ENCODE measurements at regions not wholly inside any gene's neighbourhood (a gene's known extent, or its start where the extent isn't known, plus 50 kb on each side); places are given as distances from the start of the nearest gene placed in this dataset.

- no peak for TF ChIP-seq ZC3H10 (CRISPR knock-in tag; IDR thresholded peaks at IDR 0.05)
- no peak for TF ChIP-seq POU6F1 (CRISPR knock-in tag; IDR thresholded peaks at IDR 0.05; ENCODE audit: borderline replicate concordance, low read depth)
- no peak for TF ChIP-seq PPARA (CRISPR knock-in tag; IDR thresholded peaks at IDR 0.05; ENCODE audit: borderline replicate concordance)
- TF ChIP-seq TCF4 (CRISPR knock-in tag; IDR thresholded peaks at IDR 0.05; ENCODE audit: borderline replicate concordance): no peak
- no peak for TF ChIP-seq RARB (CRISPR knock-in tag; IDR thresholded peaks at IDR 0.05)
- no peak for TF ChIP-seq OSR1 (CRISPR knock-in tag; IDR thresholded peaks at IDR 0.05)
- TF ChIP-seq, protein P1, sequence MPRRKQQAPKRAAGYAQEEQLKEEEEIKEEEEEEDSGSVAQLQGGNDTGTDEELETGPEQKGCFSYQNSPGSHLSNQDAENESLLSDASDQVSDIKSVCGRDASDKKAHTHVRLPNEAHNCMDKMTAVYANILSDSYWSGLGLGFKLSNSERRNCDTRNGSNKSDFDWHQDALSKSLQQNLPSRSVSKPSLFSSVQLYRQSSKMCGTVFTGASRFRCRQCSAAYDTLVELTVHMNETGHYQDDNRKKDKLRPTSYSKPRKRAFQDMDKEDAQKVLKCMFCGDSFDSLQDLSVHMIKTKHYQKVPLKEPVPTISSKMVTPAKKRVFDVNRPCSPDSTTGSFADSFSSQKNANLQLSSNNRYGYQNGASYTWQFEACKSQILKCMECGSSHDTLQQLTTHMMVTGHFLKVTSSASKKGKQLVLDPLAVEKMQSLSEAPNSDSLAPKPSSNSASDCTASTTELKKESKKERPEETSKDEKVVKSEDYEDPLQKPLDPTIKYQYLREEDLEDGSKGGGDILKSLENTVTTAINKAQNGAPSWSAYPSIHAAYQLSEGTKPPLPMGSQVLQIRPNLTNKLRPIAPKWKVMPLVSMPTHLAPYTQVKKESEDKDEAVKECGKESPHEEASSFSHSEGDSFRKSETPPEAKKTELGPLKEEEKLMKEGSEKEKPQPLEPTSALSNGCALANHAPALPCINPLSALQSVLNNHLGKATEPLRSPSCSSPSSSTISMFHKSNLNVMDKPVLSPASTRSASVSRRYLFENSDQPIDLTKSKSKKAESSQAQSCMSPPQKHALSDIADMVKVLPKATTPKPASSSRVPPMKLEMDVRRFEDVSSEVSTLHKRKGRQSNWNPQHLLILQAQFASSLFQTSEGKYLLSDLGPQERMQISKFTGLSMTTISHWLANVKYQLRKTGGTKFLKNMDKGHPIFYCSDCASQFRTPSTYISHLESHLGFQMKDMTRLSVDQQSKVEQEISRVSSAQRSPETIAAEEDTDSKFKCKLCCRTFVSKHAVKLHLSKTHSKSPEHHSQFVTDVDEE (CRISPR knock-in tag; IDR thresholded peaks at IDR 0.05): no peak
- no peak for TF ChIP-seq ZFP30 (CRISPR knock-in tag; IDR thresholded peaks at IDR 0.05)
- ATAC-seq: no peak
Observed at GRCh38 chr2:76009484-76009883, 298.8 kb upstream of the GCFC2 start.

DNA sequence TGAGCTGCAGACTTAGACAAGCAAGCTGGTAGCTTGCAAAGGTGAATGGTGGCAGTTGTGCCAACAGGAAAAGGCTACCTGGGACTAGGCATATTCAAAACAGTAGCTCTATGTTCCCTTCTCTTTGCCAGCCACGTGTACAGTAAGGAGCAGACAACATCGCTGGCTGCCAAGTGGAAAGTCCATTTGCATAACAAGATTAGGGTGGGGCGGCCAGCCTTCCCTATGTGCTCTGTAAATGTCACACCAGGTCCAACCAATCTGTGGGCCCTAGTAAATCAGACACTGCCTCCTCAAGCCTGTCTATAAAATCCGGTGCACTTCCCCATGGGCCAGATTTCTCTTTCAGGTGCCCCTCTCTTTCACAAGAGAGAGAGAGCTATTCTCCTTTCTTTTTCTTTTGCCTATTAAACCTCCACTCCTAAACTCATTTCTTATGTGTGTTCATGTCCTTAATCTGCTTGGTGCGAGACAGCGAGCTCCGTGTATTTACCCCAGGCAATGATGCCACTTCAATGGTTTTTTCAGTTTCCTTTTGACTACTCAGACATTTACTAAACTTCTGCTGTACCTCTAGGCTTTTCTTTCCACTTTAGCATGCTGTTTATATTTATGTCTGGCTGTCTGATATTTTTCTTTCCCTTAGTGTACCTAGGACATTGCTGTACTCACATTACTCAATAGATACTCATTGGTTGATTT, 297.4 kb upstream of the GCFC2 start:
- TF ChIP-seq TCF4 (CRISPR knock-in tag; IDR thresholded peaks at IDR 0.05; ENCODE audit: borderline replicate concordance) (no peak), ZFP30 (CRISPR knock-in tag; IDR thresholded peaks at IDR 0.05) (no peak), OSR1 (CRISPR knock-in tag; IDR thresholded peaks at IDR 0.05) (no peak), ZNF8 (CRISPR knock-in tag; IDR thresholded peaks at IDR 0.05) (no peak), PPARA (CRISPR knock-in tag; IDR thresholded peaks at IDR 0.05; ENCODE audit: borderline replicate concordance) (no peak)
- ATAC-seq: no peak

- ATAC-seq: no peak
- TF ChIP-seq CSDC2 (CRISPR knock-in tag; IDR thresholded peaks at IDR 0.05) (no peak), BACH2 (CRISPR knock-in tag; IDR thresholded peaks at IDR 0.05; ENCODE audit: borderline replicate concordance) (no peak), POU6F1 (CRISPR knock-in tag; IDR thresholded peaks at IDR 0.05; ENCODE audit: borderline replicate concordance, low read depth) (no peak), ZC3H10 (CRISPR knock-in tag; IDR thresholded peaks at IDR 0.05) (no peak), ZNF8 (CRISPR knock-in tag; IDR thresholded peaks at IDR 0.05) (no peak), ZNF565 (CRISPR knock-in tag; conservative IDR thresholded peaks at IDR 0.05; ENCODE audit: low read depth) (no peak), ZFP3 (CRISPR knock-in tag; IDR thresholded peaks at IDR 0.05) (no peak), RARB (CRISPR knock-in tag; IDR thresholded peaks at IDR 0.05) (no peak), TCF4 (CRISPR knock-in tag; IDR thresholded peaks at IDR 0.05; ENCODE audit: borderline replicate concordance) (no peak), ARNTL (CRISPR knock-in tag; IDR thresholded peaks at IDR 0.05; ENCODE audit: borderline replicate concordance, low read depth) (no peak), GLIS3 (CRISPR knock-in tag; IDR thresholded peaks at IDR 0.05) (no peak), ESRRG (CRISPR knock-in tag; IDR thresholded peaks at IDR 0.05) (no peak), ZFP30 (CRISPR knock-in tag; IDR thresholded peaks at IDR 0.05) (no peak), PATZ1 (CRISPR knock-in tag; IDR thresholded peaks at IDR 0.05; ENCODE audit: borderline replicate concordance) (no peak), ISL1 (CRISPR knock-in tag; IDR thresholded peaks at IDR 0.05) (no peak)
- TF ChIP-seq, protein P2, sequence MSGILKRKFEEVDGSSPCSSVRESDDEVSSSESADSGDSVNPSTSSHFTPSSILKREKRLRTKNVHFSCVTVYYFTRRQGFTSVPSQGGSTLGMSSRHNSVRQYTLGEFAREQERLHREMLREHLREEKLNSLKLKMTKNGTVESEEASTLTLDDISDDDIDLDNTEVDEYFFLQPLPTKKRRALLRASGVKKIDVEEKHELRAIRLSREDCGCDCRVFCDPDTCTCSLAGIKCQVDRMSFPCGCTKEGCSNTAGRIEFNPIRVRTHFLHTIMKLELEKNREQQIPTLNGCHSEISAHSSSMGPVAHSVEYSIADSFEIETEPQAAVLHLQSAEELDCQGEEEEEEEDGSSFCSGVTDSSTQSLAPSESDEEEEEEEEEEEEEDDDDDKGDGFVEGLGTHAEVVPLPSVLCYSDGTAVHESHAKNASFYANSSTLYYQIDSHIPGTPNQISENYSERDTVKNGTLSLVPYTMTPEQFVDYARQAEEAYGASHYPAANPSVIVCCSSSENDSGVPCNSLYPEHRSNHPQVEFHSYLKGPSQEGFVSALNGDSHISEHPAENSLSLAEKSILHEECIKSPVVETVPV (CRISPR knock-in tag; IDR thresholded peaks at IDR 0.05): no peak
- TF ChIP-seq, protein P1 (CRISPR knock-in tag; IDR thresholded peaks at IDR 0.05): no peak
Observed at GRCh38 chr2:76000425-76000824, 289.7 kb upstream of the GCFC2 start.

Data from SK-N-SH treated with all-trans-retinoic acid at 6 μM for 48 hours (cell line).